HCT116 (cell line): ENCODE measurements at regions not wholly inside any gene's neighbourhood (a gene's known extent, or its start where the extent isn't known, plus 50 kb on each side); places are given as distances from the start of the nearest gene placed in this dataset.

Source experiments
- ATAC-seq: fragments of 200-7000 bp; cut with Tn5 transposase; 2 replicates; pipeline ENCODE4 v1.9.1; 2020; ENCODE audit warnings: mild to moderate bottlenecking, moderate library complexity
- BruUV-seq: library from RNA; stranded (reverse); fragments of 400-500 nt; replicated peaks from 2 replicates; lab custom pipeline; 2021; lab: Mats Ljungman, UMichigan
- CTCF ChIA-PET: fragments of 300-600 bp; sonication (Branson Sonifier 250); formaldehyde crosslinking; loops from one replicate; lab custom pipeline; 2021; ENCODE audit warnings: antibody characterized with exemption; lab: Charles Lee
- POLR2A ChIA-PET: fragments of 300-600, 350-600 bp; sonication (Branson Sonifier 250); formaldehyde crosslinking; loops from one replicate; lab custom pipeline; 2021; ENCODE audit warnings: antibody characterized with exemption; lab: Charles Lee
- RAD21 ChIA-PET, 2 experiments: fragments of 300-600 bp; sonication (Branson Sonifier 250); formaldehyde crosslinking; loops; one replicate each; lab custom pipeline; 2023; ENCODE audit warnings: low total read pairs in 2 of 2; ENCODE audit not compliant: uncharacterized antibody in 2 of 2, unreplicated experiment in 2 of 2, low non-redundant PET in 1 of 2; lab: Charles Lee
- DNase-seq: peaks from one replicate; pipeline ENCODE4 v3.0.0-alpha.2; 2010; ENCODE audit warnings: low read depth, low spot score
- H2AFZ ChIP-seq: fragments of 200-600 bp; shearing (Covaris generic), sonication (generic); 2 replicates; pipeline ENCODE4 v1.6.1; 2017; ENCODE audit warnings: low read depth, mixed run types, mixed read lengths, antibody characterized with exemption, low read length; ENCODE audit not compliant: poor library complexity, severe bottlenecking
- H3K27ac ChIP-seq: 2 replicates; pipeline ENCODE4 v1.5.1; 2012; ENCODE audit warnings: low read depth, low read length
- H3K27me3 ChIP-seq: fragments of 200-600 bp; sonication (generic); 2 replicates; pipeline ENCODE4 v1.6.1; 2016; ENCODE audit warnings: mixed run types, low read length, mixed read lengths; ENCODE audit not compliant: insufficient read depth
- H3K36me3 ChIP-seq, 2 experiments: fragments of 200-500 bp in 1 of 2; fragments of 200-600 bp in 1 of 2; sonication (Bioruptor generic) in 1 of 2; sonication (generic) in 1 of 2; 2 replicates each; pipeline versions ENCODE4 v1.5.1 to v1.6.1; 2014 to 2016; ENCODE audit warnings: low read length in 2 of 2, inconsistent platforms in 1 of 2, mixed read lengths in 1 of 2, mixed run types in 1 of 2; ENCODE audit not compliant: insufficient read depth in 2 of 2, control insufficient read depth in 1 of 2
- H3K4me1 ChIP-seq, 2 experiments: fragments of 200-600 bp in 1 of 2; sonication (generic) in 1 of 2; 2 replicates each; pipeline versions ENCODE4 v1.5.1 to v1.6.1; 2012 to 2017; ENCODE audit warnings: low read length in 2 of 2, inconsistent platforms in 1 of 2, mild to moderate bottlenecking in 1 of 2, mixed read lengths in 1 of 2, mixed run types in 1 of 2, moderate library complexity in 1 of 2; ENCODE audit not compliant: insufficient read depth in 2 of 2, control insufficient read depth in 1 of 2
- H3K4me2 ChIP-seq: fragments of 200-600 bp; sonication (generic); 2 replicates; pipeline ENCODE4 v1.6.1; 2017; ENCODE audit warnings: mixed run types, low read length, mixed read lengths
- H3K4me3 ChIP-seq, 2 experiments: fragments of 200-600 bp in 1 of 2; sonication (generic) in 1 of 2; replicated peaks in 1 of 2; 2 replicates each; pipeline ENCODE4 v1.5.1; 2011 to 2016; ENCODE audit warnings: low read length in 2 of 2, control low read depth in 1 of 2, low read depth in 1 of 2, mild to moderate bottlenecking in 1 of 2, mixed read lengths in 1 of 2, mixed run types in 1 of 2
- H3K79me2 ChIP-seq: fragments of 200-600 bp; sonication (generic); 2 replicates; pipeline ENCODE4 v1.6.1; 2017; ENCODE audit warnings: mild to moderate bottlenecking, mixed run types, low read length, moderate library complexity, mixed read lengths; ENCODE audit not compliant: insufficient read depth
- H3K9ac ChIP-seq: fragments of 200-600 bp; sonication (generic); 2 replicates; pipeline ENCODE4 v1.6.1; 2016; ENCODE audit warnings: low read length, mixed read lengths
- H3K9me2 ChIP-seq: fragments of 200-600 bp; sonication (generic), shearing (Covaris generic); 2 replicates; pipeline ENCODE4 v1.6.1; 2017; ENCODE audit warnings: mixed run types, mild to moderate bottlenecking, moderate library complexity; ENCODE audit not compliant: insufficient read depth
- H3K9me3 ChIP-seq, 2 experiments: fragments of 200-500 bp in 1 of 2; fragments of 200-600 bp in 1 of 2; sonication (Bioruptor generic) in 1 of 2; sonication (generic) in 1 of 2; 2 replicates each; pipeline ENCODE4 v1.6.1; 2014 to 2017; ENCODE audit warnings: low read length in 2 of 2, mixed read lengths in 2 of 2, inconsistent platforms in 1 of 2, low read depth in 1 of 2, mild to moderate bottlenecking in 1 of 2, mixed run types in 1 of 2, moderate library complexity in 1 of 2; ENCODE audit not compliant: control insufficient read depth in 1 of 2, insufficient read depth in 1 of 2
- H4K20me1 ChIP-seq: fragments of 200-600 bp; sonication (generic), shearing (Covaris generic); 2 replicates; pipeline ENCODE4 v1.6.1; 2017; ENCODE audit warnings: mixed run types, mild to moderate bottlenecking, moderate library complexity; ENCODE audit not compliant: insufficient read depth
- ATF3 ChIP-seq: IDR thresholded peaks from 2 replicates; pipeline ENCODE4 v1.6.1; 2012
- CBX3 ChIP-seq: IDR thresholded peaks from 2 replicates; pipeline ENCODE4 v1.6.1; 2012; ENCODE audit warnings: low read depth
- EZH2 ChIP-seq: fragments of 200-600 bp; sonication (generic); IDR thresholded peaks from 2 replicates; pipeline ENCODE4 v1.6.1; 2017; ENCODE audit warnings: antibody characterized with exemption, mixed run types
- EZH2phosphoT487 ChIP-seq: fragments of 200-600 bp; IDR thresholded peaks from 2 replicates; pipeline ENCODE4 v1.6.1; 2018; ENCODE audit warnings: antibody characterized with exemption, borderline replicate concordance
- POLR2AphosphoS5 ChIP-seq: IDR thresholded peaks from 2 replicates; pipeline ENCODE4 v1.6.1; 2011; ENCODE audit warnings: mild to moderate bottlenecking, low read depth, low read length, moderate library complexity
- SP1 ChIP-seq: IDR thresholded peaks from 2 replicates; pipeline ENCODE4 v1.6.1; 2012; ENCODE audit warnings: low read depth
- SRF ChIP-seq: IDR thresholded peaks from 2 replicates; pipeline ENCODE4 v1.6.1; 2012; ENCODE audit warnings: low read depth
- intact Hi-C: fragments of 100-400 bp; cut with micrococcal nuclease; formaldehyde crosslinking; loops from 2 replicates; pipeline ENCODE4 v1.10.0; 2022

DNA sequence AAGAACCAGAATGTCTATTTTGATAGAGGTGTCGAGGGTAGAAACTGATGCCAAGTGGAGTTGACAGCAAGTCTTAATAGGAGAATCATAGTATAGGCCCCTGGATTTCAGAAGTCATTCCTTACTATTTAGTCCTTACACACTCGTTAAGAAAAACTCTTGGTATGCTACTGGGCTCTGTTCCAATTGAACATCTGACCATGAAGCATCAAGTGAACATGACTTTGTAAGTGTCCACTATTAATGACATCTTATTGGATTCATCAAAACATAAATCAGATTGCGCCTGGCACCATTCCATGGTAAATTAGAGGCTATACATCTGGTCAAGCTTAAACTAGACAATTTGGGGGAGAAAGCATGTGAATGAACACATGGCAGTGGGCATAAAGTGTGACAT, 1056.5 kb upstream of the EDIL3 start:
- ChIA-PET POLR2A (no interaction called here), RAD21 (no interaction called here), CTCF (no interaction called here)
- DNase-seq = no peak
- no peaks in the 10 kb centered on the region for H3K9me3 ChIP-seq
- no peaks in the 10 kb centered on the region for H4K20me1 ChIP-seq
- H3K9ac ChIP-seq = no peak overlapping the region
- no peak for ATAC-seq
- no peaks in the 10 kb centered on the region for H3K9me2 ChIP-seq
- no peak overlapping the region for H3K4me2 ChIP-seq
- H3K4me1 ChIP-seq = no peaks in the 10 kb centered on the region
- H3K4me3 ChIP-seq = no peak overlapping the region
- TF ChIP-seq EZH2 (no peak), ATF3 (no peak), SP1 (no peak), EZH2phosphoT487 (no peak), POLR2AphosphoS5 (no peak)
- BruUV-seq = no TSS peak
- no peaks in the 10 kb centered on the region for H3K27me3 ChIP-seq
- H3K79me2 ChIP-seq = no peaks in the 10 kb centered on the region
- no peak overlapping the region for H2AFZ ChIP-seq
- H3K27ac ChIP-seq = no peak overlapping the region
- intact Hi-C loops = no loop called here
- no peaks in the 10 kb centered on the region for H3K36me3 ChIP-seq

DNA sequence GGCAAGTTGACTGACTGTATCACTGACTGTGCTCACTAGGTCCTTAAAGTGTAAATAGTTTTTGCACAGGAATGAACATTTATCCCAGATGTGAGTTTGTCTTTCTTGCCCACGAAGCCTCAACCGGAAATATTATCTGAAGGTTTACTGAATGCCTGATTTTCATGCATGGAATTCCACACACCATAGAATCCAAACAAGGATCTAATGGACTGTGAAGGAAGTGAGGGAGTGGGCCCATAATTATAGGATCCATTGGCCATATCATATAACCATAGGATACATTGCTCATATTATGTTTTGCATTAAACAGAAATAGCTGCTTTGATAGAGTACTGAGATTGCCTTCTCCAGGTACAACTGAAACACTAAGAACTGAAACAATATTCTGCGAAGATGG, 1057.2 kb upstream of the EDIL3 start:
- POLR2A ChIA-PET = no interaction called here
- intact Hi-C loops = no loop called here
- DNase-seq = no peak

More for the DNA sequence above, 1057.2 kb upstream of the EDIL3 start:
- no peak overlapping the region for H3K4me3 ChIP-seq
- TF ChIP-seq ATF3 (no peak), CBX3 (no peak), SRF (no peak)
- TF ChIP-seq, all 23 proteins: peak for 0
- Histone ChIP-seq H2AFZ (no peak overlapping the region), H3K4me2 (no peak overlapping the region), H3K9me3 (no peaks in the 10 kb centered on the region), H4K20me1 (no peaks in the 10 kb centered on the region), H3K36me3 (no peaks in the 10 kb centered on the region), H3K9ac (no peak overlapping the region), H3K9me2 (no peaks in the 10 kb centered on the region), H3K79me2 (no peaks in the 10 kb centered on the region), H3K4me1 (no peaks in the 10 kb centered on the region), H3K27me3 (no peaks in the 10 kb centered on the region), H3K27ac (no peak overlapping the region)
- BruUV-seq = no TSS peak
- no peak for ATAC-seq
- ChIA-PET RAD21 (no interaction called here), CTCF (no interaction called here)
